OCI-LY7 (cell line): ENCODE measurements at regions not wholly inside any gene's neighbourhood (a gene's known extent, or its start where the extent isn't known, plus 50 kb on each side); places are given as distances from the start of the nearest gene placed in this dataset.

Experiments used
- CTCF ChIP-seq: fragments of 200-600 bp; sonication (generic); conservative IDR thresholded peaks from 2 replicates; pipeline ENCODE4 v1.5.1; 2014; ENCODE audit warnings: mild to moderate bottlenecking, antibody characterized with exemption, low read length, moderate library complexity, mixed read lengths
- EZH2phosphoT487 ChIP-seq: fragments of 200-600 bp; sonication (generic); IDR thresholded peaks from 2 replicates; pipeline ENCODE4 v1.6.1; 2018; ENCODE audit warnings: low read depth, borderline replicate concordance, mild to moderate bottlenecking, mixed run types, antibody characterized with exemption, low read length, moderate library complexity, mixed read lengths

GRCh38 chr6:1256435-1257008 is 55.4 kb upstream of the FOXQ1 start:
- TF ChIP-seq EZH2phosphoT487 (no peak), CTCF (no peak)
